Coronary artery (tissue), 2 donors: ENCODE measurements at regions not wholly inside any gene's neighbourhood (a gene's known extent, or its start where the extent isn't known, plus 50 kb on each side); places are given as distances from the start of the nearest gene placed in this dataset.

Experiments used
- DNase-seq: peaks from one replicate; pipeline ENCODE4 v3.0.0-alpha.2; 2017; ENCODE audit warnings: low spot score
- H3K27ac ChIP-seq, 2 donors: fragments of 200-600 bp; sonication (generic); one replicate each; pipeline ENCODE4 v1.5.1; 2016 to 2019
- H3K4me3 ChIP-seq: fragments of 200-600 bp; sonication (generic); 2 replicates; pipeline ENCODE4 v1.5.1; 2016; ENCODE audit warnings: mild to moderate bottlenecking, moderate library complexity
- CTCF ChIP-seq: fragments of 200-600 bp; sonication (generic); IDR thresholded peaks from one replicate; pipeline ENCODE4 v1.5.1; 2019; ENCODE audit warnings: antibody characterized with exemption

GRCh38 chr13:74191410-74191809 is 57.2 kb upstream of the KLF12 start:
- Histone ChIP-seq H3K27ac (no peak overlapping the region), H3K4me3 (no peak overlapping the region)
- no peak for DNase-seq
- TF ChIP-seq CTCF, result no peak

GRCh38 chr13:74190999-74191398 is 56.8 kb upstream of the KLF12 start:
- no peak for DNase-seq
- Histone ChIP-seq H3K27ac (no peak overlapping the region), H3K4me3 (no peak overlapping the region)
- TF ChIP-seq CTCF, result no peak

- H3K27ac ChIP-seq, result no peak overlapping the region
- no peak for TF ChIP-seq CTCF
- no peak for DNase-seq
- H3K4me3 ChIP-seq, result no peak overlapping the region
Measured at GRCh38 chr13:74187564-74187963, 53.4 kb upstream of the KLF12 start.

GRCh38 chr13:74184283-74184682 is 50.1 kb upstream of the KLF12 start:
- no peak overlapping the region for H3K4me3 ChIP-seq
- TF ChIP-seq CTCF, result no peak

More at GRCh38 chr13:74184283-74184682, 50.1 kb upstream of the KLF12 start:
- DNase-seq, result no peak
- H3K27ac ChIP-seq, result no peak overlapping the region
